ENCODE measurements at regions not wholly inside any gene's neighbourhood (a gene's known extent, or its start where the extent isn't known, plus 50 kb on each side); places are given as distances from the start of the nearest gene placed in this dataset.

DNA sequence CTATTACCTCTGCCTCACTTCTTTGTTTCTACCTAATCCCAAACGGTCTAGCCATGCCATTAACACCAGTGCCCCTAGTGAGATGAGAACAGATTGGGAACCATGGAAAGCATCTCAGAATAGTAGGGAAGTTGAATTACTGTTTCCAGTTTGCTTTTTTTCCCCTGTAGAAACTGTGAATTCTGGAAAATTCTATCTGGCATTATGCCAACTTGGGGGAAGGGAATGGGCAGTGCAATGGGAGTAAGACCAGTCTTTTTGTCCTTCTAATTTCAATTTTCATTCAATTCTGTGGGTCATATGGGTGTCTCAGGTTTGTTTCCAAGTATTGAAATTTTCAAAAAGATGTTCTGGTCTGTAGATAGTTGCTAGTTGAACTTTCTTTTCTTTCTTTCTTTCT, 1666.1 kb downstream of the SLITRK1 start:
- no peak overlapping the region for H3K27ac ChIP-seq
- no peaks in the 10 kb centered on the region for H3K4me1 ChIP-seq
- peaks cover 0 to 32% (median 0%) of the 10 kb centered on the region in 3 donors for H3K9me3 ChIP-seq
- no peaks in the 10 kb centered on the region for H3K27me3 ChIP-seq
- ATAC-seq: no peak
- H3K36me3 ChIP-seq: no peaks in the 10 kb centered on the region
- 63% methylated on average over 1 of the region's 1 CpG; no CpG with 5 or more reads in 1 of the 2 donors for WGBS, 2 donors (ENCODE audit: low coverage in 1 of 2)
- TF ChIP-seq POLR2AphosphoS5 (IDR thresholded peaks at IDR 0.05) (no peak), POLR2A (IDR thresholded peaks at IDR 0.05) (no peak), EP300 (IDR thresholded peaks at IDR 0.05) (no peak)
- TF ChIP-seq, protein P1, sequence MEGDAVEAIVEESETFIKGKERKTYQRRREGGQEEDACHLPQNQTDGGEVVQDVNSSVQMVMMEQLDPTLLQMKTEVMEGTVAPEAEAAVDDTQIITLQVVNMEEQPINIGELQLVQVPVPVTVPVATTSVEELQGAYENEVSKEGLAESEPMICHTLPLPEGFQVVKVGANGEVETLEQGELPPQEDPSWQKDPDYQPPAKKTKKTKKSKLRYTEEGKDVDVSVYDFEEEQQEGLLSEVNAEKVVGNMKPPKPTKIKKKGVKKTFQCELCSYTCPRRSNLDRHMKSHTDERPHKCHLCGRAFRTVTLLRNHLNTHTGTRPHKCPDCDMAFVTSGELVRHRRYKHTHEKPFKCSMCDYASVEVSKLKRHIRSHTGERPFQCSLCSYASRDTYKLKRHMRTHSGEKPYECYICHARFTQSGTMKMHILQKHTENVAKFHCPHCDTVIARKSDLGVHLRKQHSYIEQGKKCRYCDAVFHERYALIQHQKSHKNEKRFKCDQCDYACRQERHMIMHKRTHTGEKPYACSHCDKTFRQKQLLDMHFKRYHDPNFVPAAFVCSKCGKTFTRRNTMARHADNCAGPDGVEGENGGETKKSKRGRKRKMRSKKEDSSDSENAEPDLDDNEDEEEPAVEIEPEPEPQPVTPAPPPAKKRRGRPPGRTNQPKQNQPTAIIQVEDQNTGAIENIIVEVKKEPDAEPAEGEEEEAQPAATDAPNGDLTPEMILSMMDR (IDR thresholded peaks at IDR 0.05): no peak
- no peak overlapping the region for H3K4me3 ChIP-seq

DNA sequence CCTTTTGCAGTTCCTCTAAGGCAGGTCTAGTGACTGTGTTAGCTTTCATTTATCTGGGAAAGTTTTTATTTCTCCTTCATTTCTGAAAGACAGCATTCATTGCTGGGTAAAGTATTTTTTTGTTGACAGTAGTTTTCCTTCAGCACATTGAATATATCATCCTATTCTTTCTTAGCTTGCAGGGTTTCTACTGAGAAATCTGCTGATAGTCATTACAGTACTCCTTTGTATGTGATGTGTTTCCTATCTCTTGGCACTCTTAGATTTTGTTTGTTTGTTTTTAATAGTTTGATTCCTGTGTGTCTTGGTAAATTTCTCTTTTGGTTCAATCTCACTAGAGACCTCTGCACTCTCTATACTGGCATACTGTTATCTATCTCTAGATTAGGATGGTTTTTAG, 1667.9 kb downstream of the SLITRK1 start:
- no peak overlapping the region for H3K4me3 ChIP-seq
- no peak for TF ChIP-seq POLR2AphosphoS5 (IDR thresholded peaks at IDR 0.05)
- TF ChIP-seq, protein P1 (IDR thresholded peaks at IDR 0.05): no peak
- TF ChIP-seq EP300 (IDR thresholded peaks at IDR 0.05): no peak
- TF ChIP-seq POLR2A (IDR thresholded peaks at IDR 0.05): no peak

DNA sequence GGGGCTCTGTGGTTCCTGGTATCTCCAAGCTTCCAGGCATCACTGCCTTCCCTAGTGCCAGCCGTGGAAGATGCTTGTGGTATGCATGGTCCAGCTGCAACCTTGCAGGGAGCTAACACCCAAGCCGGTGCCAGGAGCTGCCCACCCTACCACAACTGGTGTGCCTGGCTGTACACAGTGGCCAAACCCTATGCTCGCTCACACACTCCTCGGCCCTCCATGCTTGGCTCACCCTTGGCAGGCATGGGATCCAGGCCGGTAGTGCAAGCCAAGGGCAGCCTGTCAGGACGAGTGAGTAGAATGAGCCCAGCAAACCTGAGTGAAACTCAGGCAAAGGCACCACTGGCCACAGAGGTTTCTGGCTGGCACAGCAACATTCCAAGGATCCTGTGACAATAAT, 1676.0 kb downstream of the SLITRK1 start:
- Histone ChIP-seq H3K4me1 (no peaks in the 10 kb centered on the region), H3K4me3 (no peak overlapping the region), H3K27me3 (no peaks in the 10 kb centered on the region), H3K36me3 (no peaks in the 10 kb centered on the region), H3K9me3 (peaks cover 0 to 8% (median 0%) of the 10 kb centered on the region in 3 donors), H3K27ac (no peak overlapping the region)
- 100% methylated on average over 1 of the region's 6 CpGs; no CpG with 5 or more reads in 1 of the 2 donors for WGBS, 2 donors (ENCODE audit: low coverage in 1 of 2)
- ATAC-seq: no peak
- TF ChIP-seq EP300 (IDR thresholded peaks at IDR 0.05) (no peak), POLR2AphosphoS5 (IDR thresholded peaks at IDR 0.05) (no peak), POLR2A (IDR thresholded peaks at IDR 0.05) (no peak)
- TF ChIP-seq, protein P1 (IDR thresholded peaks at IDR 0.05): no peak

More for the DNA sequence above, 1667.9 kb downstream of the SLITRK1 start:
- Histone ChIP-seq H3K4me1 (no peaks in the 10 kb centered on the region), H3K27ac (no peak overlapping the region), H3K9me3 (peaks cover 0 to 32% (median 0%) of the 10 kb centered on the region in 3 donors), H3K27me3 (no peaks in the 10 kb centered on the region), H3K36me3 (no peaks in the 10 kb centered on the region)
- ATAC-seq: no peak

DNA sequence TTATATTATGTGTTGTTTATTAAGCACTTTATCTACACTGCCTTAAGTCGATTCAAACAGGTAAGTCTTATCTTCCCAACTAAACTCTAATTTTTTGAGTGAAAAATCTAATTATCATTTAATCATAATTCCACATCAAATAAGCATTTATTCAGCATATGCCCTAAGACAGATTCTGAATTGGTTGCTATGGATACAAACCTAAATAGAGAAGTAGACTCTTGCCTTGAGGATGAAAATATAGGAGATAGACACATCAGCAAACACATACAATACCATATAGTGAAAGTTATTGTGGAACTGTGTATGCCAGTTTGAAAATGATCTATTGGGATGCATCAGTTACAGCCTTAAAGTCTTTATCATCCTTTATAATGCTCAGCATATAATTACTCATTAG, 1679.9 kb downstream of the SLITRK1 start:
- Histone ChIP-seq H3K27me3 (no peaks in the 10 kb centered on the region), H3K9me3 (peaks cover 0 to 8% (median 0%) of the 10 kb centered on the region in 3 donors), H3K36me3 (no peaks in the 10 kb centered on the region), H3K27ac (no peak overlapping the region), H3K4me1 (no peaks in the 10 kb centered on the region), H3K4me3 (no peak overlapping the region)
- TF ChIP-seq POLR2AphosphoS5 (IDR thresholded peaks at IDR 0.05) (no peak), EP300 (IDR thresholded peaks at IDR 0.05) (no peak), POLR2A (IDR thresholded peaks at IDR 0.05) (no peak)
- TF ChIP-seq, protein P1 (IDR thresholded peaks at IDR 0.05): no peak
- ATAC-seq: no peak
- 50 to 60% methylated on average over 1 of the region's 1 CpG for WGBS, 2 donors (ENCODE audit: low coverage in 1 of 2)

DNA sequence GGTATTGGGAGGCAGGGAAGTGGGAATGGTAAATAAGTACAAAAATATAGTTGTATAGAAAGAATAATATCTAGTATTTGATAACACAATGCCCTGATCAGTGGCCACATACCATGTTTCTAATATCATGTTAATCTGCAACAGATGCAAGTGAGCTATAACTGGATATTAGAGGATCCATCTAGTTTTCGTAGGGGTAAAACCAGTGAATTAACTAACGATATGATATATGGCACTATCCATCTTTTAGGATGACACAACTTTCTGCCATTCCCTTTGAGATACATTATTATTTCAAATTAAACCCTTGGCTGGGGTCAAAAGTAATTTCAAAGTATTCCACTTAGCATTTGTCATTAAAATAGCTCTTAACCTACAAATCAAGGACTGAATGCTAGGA, 1686.2 kb downstream of the SLITRK1 start:
- 78 to 83% methylated on average over 2 of the region's 2 CpGs for WGBS, 2 donors (ENCODE audit: low coverage in 1 of 2)

More for the DNA sequence above, 1686.2 kb downstream of the SLITRK1 start:
- H3K36me3 ChIP-seq: no peaks in the 10 kb centered on the region
- H3K9me3 ChIP-seq: no peaks in the 10 kb centered on the region
- no peak overlapping the region for H3K27ac ChIP-seq
- ATAC-seq: no peak
- no peaks in the 10 kb centered on the region for H3K27me3 ChIP-seq
- H3K4me1 ChIP-seq: no peaks in the 10 kb centered on the region
- H3K4me3 ChIP-seq: no peak overlapping the region
- TF ChIP-seq POLR2A (IDR thresholded peaks at IDR 0.05) (no peak), EP300 (IDR thresholded peaks at IDR 0.05) (no peak), POLR2AphosphoS5 (IDR thresholded peaks at IDR 0.05) (no peak)
- TF ChIP-seq, protein P1 (IDR thresholded peaks at IDR 0.05): no peak

All from gastroesophageal sphincter (tissue), 4 donors.